ENCODE measurements at regions not wholly inside any gene's neighbourhood (a gene's known extent, or its start where the extent isn't known, plus 50 kb on each side); places are given as distances from the start of the nearest gene placed in this dataset.

GRCh38 chr7:81842361-81842760 lies 72.5 kb upstream of the HGF start:
- no peak overlapping the region for H3K4me3 ChIP-seq (ENCODE audit: low read depth, low read length, poor library complexity, severe bottlenecking)
- no peaks in the 10 kb centered on the region for H4K20me1 ChIP-seq (ENCODE audit: insufficient read depth, low read length)
- peaks cover 18% of the 10 kb centered on the region; the same call in 1 of the 2 replicates for H3K9me3 ChIP-seq (ENCODE audit: low read length)
- H3K4me1 ChIP-seq (ENCODE audit: insufficient read depth, low read length, poor library complexity, severe bottlenecking): peaks cover 56% of the 10 kb centered on the region
- H3K9me2 ChIP-seq (ENCODE audit: insufficient read depth, low read length): no peaks in the 10 kb centered on the region
- H3K4me2 ChIP-seq (ENCODE audit: low read length): no peak overlapping the region
- H3K27ac ChIP-seq (ENCODE audit: low read depth, low read length, poor library complexity, severe bottlenecking): no peak overlapping the region
- BruUV-seq (replicated peaks): no TSS peak
- ChIA-PET CTCF (ENCODE audit: unreplicated experiment) (no interaction called here), POLR2A (interaction anchor here (0.7 to 1.2 kb wide), 5 partner anchors 9 to 60 kb away, joined by 3 to 4 read pairs (median 3); no protein-coding TSS in a partner anchor)
- TF ChIP-seq CTCF (conservative IDR thresholded peaks at IDR 0.05; ENCODE audit: low read length) (no peak), EZH2phosphoT487 (IDR thresholded peaks at IDR 0.05; ENCODE audit: borderline replicate concordance, low read depth, low read length) (no peak)
- no peak overlapping the region for H2AFZ ChIP-seq (ENCODE audit: low read length)
- no peak for DNase-seq (ENCODE audit: low spot score)
- H3K79me2 ChIP-seq (ENCODE audit: insufficient read depth, low read depth, low read length): no peaks in the 10 kb centered on the region
- H3K36me3 ChIP-seq (ENCODE audit: insufficient read depth, low read length): no peaks in the 10 kb centered on the region; the same call in 1 of the 2 replicates
- intact Hi-C loops (cut with micrococcal nuclease; ENCODE audit: unreplicated experiment): no loop called here

- intact Hi-C loops (cut with micrococcal nuclease; ENCODE audit: unreplicated experiment): no loop called here
- H3K27ac ChIP-seq (ENCODE audit: low read depth, low read length, poor library complexity, severe bottlenecking): peak overlapping the region; percentile 2
- POLR2A ChIA-PET: interaction anchor here (0.6 to 1.1 kb wide), 2 partner anchors 10 to 49 kb away, joined by 3 to 4 read pairs; no protein-coding TSS in a partner anchor
These were observed 70.0 kb upstream of the HGF start for GRCh38 chr7:81839708-81840369.

More at GRCh38 chr7:81839708-81840369, 70.0 kb upstream of the HGF start:
- H2AFZ ChIP-seq (ENCODE audit: low read length): peak overlapping the region; percentile 8; the same call in 1 of the 2 replicates
- no peaks in the 10 kb centered on the region for H3K79me2 ChIP-seq (ENCODE audit: insufficient read depth, low read depth, low read length)
- no TSS peak for BruUV-seq (replicated peaks)
- H3K36me3 ChIP-seq (ENCODE audit: insufficient read depth, low read length): no peaks in the 10 kb centered on the region; the same call in 1 of the 2 replicates
- H3K9me2 ChIP-seq (ENCODE audit: insufficient read depth, low read length): no peaks in the 10 kb centered on the region
- peaks cover 31% of the 10 kb centered on the region for H3K4me1 ChIP-seq (ENCODE audit: insufficient read depth, low read length, poor library complexity, severe bottlenecking)
- CTCF ChIA-PET (ENCODE audit: unreplicated experiment): no interaction called here
- no peak for DNase-seq (ENCODE audit: low spot score)
- H4K20me1 ChIP-seq (ENCODE audit: insufficient read depth, low read length): no peaks in the 10 kb centered on the region
- TF ChIP-seq CTCF (conservative IDR thresholded peaks at IDR 0.05; ENCODE audit: low read length): no peak
- TF ChIP-seq EZH2phosphoT487 (IDR thresholded peaks at IDR 0.05; ENCODE audit: borderline replicate concordance, low read depth, low read length): no peak
- peaks cover 18% of the 10 kb centered on the region; the same call in 1 of the 2 replicates for H3K9me3 ChIP-seq (ENCODE audit: low read length)
- H3K4me2 ChIP-seq (ENCODE audit: low read length): no peak overlapping the region
- no peak overlapping the region for H3K4me3 ChIP-seq (ENCODE audit: low read depth, low read length, poor library complexity, severe bottlenecking)
